MV-4-11 (cell line): ENCODE measurements at regions not wholly inside any gene's neighbourhood (a gene's known extent, or its start where the extent isn't known, plus 50 kb on each side); places are given as distances from the start of the nearest gene placed in this dataset.

Experiments
- DNase-seq: peaks from one replicate; lab custom pipeline; 2025; lab: John Stamatoyannopoulos, UW

DNA sequence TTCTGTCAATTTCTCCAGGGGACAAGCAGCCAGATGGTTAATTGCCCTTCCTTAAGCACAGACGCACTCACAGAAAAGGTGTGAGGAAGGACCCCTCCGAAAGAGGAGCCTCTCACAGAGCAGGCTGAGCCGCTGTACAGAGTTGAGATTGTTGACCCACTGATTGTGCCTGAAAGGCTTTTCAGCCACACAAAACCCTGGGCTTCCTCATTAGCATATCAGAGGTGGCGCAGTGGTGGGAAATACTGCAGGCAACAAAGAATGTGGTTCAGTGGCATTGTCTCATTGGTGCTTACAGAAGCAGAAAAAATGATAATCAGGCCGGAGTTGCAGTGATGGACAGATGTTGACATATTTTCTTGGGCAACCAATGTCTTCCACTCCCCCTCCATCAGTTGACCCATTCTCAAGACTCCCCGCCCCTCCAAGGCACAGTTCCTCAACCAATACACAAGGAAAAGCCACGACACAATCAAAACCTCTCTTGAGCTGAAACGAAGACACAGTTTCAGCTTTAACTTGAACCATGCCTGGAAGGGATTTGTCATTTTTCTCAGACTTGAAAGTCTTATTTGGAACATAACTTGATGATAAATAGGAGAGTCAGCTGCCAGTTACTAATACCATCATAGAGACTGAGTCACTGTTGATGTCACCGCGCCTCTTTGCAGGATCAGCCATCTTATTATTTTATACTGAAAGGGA lies 53.1 kb downstream of the ATXN3L start:
- DNase-seq, result no peak

DNA sequence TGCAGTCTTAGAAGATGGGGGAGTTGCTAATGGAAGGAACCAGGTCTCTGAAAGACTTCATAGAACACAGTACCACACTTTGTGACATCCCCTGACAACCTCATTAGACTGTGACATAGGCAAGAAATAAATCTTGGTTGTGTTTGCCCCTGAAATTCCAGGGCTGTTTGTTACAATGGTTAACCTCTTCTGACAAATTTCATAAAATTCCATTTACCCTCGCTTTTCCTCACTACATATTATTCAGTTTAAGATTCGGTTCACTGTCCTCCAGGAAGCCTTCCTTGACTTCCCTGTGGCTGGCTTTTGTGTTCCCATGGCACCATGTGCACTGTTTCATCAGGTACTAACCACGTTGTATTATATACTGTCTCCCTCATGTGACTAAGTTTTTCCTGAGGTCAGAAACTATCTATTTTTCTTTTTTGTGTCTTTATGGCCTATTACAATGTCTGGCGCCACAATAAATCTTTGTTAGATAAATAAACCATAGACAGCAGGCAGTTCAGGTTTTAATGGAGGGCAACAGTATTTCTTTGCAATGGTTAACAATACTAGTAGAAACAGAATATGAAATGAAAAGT lies 54.2 kb downstream of the ATXN3L start:
- no peak for DNase-seq

DNA sequence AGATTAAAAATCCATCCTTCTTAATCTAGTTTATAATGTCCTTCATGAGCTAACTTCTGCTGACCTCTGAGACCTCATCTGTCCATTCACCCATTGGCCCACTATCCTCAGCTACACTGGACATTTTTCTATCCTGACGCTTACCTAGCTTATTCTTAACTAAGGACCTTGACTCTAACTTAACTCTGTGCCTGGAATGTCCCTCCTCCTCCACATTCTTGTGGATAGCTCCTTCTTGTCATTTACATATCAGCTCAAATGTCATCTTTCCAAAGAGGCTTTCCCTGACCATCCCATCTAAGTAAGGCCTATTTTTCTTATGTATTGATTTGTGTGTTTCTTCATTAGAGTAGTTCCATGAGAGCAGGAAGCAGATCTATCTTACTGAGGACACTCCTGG lies 54.7 kb downstream of the ATXN3L start:
- no peak for DNase-seq

DNA sequence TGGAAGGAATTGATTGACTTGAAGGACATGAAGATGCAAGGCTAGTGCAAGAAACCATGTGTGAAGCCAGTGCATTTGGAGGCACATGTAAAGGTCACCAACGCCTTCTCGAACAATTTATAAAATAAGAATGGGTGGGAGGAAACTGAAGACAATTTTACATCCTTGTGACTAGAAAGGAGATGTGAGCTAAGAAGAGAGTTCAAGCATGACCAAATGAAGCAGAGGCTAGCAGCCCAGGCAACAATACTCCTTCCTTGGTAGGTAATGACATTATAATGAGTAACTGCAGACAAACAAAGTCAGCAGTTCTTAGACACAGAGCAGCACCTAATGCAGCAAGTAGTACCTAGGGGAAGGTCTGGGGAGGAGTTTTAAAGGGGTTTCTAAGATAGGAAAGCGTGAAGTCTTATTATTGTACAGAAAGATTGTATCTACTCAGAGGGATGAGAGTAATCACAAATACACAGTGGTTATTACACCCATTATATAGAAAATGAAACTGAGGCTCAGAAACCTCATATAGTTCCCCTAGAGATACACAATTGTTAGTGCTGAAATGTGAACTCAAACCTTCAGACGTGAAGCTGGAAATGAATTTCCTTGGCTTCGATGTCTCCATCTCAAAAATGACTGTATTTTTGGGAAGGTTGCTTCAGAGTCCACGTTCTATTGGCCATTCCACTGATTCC lies 56.1 kb downstream of the ATXN3L start:
- no peak for DNase-seq

DNA sequence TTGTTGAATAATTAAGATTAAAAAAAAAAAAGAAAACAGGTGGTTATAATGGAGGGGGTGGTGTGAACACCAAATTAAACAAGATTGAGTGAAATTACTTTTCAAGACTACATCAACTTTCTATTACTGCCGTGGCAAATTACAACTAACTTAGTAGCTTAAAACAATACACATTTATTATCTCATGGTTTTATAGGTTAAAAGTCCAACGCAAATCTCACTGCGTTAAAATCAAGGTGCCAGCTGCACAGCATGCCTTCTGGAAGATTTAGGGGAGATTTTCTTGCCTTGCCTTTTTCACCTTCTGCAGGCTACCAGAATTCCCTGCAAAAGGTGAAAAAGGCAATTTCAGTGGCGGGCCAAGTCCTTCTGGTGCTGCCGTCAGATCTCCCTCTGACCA lies 58.5 kb downstream of the ATXN3L start:
- no peak for DNase-seq

DNA sequence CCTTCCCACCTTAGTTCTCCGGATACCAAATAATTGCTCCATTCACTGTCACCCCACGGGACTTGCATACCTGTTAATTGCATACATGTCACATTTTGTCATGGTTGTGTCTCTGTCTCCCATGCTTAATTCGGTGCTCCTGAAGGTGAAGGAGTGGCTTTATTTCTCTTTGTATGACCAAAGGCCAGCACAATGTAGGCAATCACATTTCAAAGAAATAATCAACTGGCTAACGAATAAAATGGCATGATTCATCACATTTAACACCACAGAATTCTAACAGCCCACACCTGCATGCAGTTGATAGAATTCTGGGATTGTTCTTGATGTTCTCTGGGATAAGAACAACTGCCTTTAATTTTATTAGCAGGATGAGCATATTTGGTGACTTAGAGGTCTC lies 59.3 kb downstream of the ATXN3L start:
- DNase-seq, result no peak

DNA sequence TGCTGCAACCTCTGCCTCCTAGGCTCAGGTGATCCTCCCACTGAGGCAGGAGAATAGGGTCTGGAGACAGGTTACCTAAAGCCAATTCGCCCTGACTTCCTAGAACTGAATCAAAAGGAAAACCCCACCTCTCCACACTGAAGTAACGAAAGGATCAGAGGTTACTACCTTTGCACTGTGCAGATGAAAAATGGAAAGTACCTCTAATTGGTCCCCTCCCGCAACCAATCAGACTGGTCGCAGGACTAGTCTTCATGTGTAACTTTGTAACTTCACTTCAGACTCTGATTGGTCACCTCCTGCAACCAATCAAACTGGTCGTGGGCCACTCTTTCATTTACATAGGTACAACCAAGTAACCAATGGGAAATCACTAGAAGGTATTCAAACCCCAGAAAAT lies 61.1 kb downstream of the ATXN3L start:
- DNase-seq, result no peak

DNA sequence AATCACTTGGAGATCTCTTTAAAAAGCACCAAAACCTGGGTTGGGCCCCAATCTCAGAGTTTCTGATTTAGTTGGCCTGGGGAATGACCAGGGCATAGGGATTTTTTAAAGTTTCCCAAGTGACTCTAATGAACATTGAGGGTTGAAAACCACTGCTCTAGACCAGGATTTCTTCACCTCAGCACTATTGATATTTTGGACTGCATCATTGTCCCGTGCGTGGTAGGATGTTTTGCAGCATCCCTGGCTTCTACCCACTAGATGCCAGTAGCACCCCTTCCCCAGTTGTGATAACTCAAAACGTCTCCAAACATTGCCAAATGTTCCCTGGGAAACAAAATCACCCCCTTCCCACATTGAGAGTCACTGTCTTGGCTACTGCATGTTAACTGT lies 61.8 kb downstream of the ATXN3L start:
- DNase-seq, result no peak

DNA sequence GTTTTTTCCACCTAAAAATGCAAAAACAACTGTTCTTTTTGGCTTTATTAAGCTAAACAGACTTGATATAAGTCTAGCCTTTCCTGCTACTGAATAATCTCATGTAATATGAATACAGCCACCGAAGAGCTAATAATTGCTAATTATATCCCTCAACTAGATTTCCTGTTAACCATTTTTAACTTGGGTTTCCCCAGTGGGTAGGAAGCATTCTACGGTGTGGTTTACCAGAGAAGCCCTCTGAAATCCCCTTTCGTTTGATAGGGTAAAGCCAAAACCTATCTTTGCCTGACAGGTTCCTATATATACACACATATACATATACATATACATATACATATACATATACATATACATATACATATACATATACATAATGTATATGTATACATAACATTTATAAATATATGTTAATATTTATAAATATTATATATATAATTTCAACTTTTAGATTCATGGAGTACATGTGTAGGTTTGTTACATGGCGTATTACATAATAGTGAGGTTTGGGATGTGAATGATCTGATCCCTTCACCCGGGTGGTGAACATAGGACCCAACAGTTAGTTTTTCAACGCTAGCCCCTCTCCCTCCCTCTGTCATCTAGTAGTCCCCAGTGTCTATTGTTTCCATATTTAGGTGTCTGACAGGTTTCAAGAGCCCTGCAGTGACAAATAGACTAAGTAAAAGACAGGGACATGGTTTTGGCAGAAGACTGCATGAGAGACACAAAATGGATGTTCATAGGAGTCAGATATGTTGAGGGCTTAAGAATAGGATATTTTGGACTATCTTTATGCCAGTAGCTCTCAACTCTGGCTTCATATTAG lies 62.4 kb downstream of the ATXN3L start:
- no peak for DNase-seq

DNA sequence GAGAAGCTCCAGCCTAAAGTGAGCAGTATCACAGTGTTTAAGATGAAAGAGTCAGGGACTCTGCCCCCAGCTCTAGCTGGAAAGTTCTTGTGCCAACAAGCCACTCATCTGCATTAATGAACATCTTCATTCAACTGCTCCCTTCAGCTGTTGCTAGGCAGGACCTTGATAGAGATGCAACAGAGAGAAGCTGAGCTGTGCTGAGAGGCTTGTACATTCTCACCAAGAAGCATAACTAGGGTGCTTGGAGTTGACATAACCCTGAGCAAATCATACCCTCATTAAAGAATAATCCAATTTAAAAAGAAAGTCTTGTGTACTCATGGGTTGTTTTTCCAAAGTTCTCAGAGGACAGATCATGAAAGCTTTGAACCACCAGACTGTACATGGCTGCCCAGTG lies 63.2 kb downstream of the ATXN3L start:
- no peak for DNase-seq

DNA sequence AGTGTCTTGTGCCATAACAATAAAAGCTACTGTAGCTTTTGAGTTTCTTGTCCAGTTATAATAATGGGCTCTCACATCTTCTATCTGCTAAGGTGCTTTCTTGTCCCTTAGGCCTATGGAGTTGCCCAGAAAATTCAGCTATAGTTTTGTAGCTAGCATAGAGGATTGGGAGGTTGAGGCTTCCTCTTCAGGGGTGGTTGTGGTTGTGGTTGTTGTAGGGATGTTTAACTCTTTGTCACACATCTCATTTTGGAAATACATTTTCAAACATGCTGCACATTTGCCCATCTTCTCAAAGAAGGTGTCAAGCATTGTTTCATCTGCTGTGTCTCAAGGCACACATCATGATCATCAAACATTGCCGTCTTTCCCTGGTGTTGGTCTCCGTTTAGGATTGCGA lies 65.0 kb downstream of the ATXN3L start:
- DNase-seq, result peak; percentile 0

DNA sequence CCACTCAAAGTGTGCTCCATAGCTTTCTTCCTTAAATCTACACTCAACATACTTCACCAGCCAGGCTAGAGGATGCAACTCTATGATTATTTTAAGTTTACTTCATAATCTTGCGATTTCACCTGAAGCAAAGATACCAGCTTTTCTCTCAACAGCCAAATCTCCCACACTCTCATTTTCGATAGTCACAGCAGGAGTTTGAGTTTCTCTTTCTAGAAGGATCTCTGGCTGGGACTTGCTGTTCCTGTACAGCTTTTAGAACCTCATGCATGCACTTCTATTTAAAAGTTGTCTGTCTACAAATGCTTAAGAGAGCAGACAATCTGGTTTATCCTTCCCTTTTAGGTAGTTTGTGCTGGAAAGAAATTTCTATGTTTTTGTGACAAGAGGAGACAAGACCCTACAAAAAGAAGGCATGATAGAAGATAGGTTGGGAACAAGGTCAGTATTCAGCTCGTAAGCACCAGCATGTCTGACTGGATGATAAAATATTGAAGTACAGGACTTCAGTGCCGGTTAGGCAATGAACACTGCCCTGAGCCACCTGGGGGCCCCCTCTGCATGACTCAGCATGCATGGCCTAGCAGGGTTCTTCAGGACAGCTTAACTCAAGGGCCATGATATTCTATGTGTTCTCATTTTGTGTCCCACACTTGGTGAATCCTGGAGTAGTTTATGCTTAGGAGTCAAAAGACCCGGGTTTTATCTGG lies 65.6 kb downstream of the ATXN3L start:
- peak; percentile 49 for DNase-seq

DNA sequence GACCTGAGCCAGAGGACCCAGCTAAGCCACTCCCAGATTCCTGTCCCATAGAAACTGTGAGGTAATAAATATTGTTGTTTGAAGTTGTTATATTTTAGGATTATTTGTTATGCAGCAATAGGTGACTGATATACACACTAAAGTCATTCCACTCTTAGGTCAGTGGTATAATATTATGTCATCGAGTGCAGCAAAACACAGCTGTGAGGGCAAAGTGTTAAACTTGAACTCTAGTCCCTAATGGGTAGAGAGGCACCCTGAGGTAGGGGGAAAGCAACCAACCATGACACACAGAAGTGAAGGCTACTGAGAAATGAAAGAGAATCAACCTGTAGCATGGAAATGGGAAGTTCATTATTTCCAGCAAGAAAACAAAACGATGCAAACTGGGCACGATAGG lies 66.6 kb downstream of the ATXN3L start:
- DNase-seq, result no peak

DNA sequence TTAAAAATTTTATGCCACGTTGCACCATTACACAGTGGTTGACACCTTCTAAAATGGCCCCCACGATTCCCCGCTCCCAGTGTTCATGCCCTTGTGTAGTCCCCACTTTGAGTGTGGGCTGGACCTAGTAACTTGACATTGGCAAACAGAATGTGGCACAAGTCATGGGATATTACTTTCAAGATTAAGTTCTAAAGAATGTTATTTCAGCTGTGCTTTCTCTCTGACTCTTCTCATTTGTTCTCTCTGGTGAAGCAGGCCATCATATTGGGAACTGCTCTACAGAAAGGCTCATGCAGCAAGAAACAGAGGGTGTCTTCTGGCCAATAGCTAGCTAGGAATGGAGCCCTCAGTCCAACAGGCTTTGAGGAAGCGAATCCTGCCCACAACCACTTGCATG lies 67.1 kb downstream of the ATXN3L start:
- peak; percentile 1 for DNase-seq

DNA sequence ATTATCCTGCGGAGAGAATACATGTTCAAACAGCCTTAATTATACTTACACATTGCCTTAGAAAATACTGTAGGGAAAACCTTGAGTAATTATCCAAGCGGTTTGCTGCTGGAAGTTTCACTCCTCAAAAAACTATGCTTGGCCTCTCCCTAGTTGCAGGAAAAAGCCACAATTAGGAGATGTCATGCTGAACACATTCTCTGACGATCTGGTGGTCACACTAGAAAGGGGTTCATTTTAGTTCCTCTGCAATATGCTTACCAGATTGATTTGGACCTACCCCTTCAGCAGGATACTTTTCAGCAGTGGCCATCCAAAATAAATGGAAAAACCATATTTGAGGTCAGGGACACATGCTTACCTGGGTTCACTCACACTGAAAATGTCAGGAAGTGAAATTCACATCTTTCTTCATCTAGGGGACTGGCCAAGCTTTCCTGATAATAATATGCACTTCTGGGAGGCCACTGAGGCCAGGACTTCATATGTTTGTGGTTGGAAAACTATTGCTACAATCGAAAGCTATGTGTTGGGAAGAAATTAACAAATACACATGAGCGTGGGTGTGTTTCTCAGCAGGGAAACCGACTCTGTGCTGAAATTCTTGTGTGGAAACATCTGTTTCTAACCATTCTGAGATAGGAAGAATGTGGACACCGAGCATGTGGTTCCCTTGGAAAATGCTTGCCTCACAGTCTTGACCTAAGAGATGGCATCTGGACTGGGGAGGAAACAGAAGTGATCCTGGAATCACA lies 68.8 kb downstream of the ATXN3L start:
- peak; percentile 93 for DNase-seq

DNA sequence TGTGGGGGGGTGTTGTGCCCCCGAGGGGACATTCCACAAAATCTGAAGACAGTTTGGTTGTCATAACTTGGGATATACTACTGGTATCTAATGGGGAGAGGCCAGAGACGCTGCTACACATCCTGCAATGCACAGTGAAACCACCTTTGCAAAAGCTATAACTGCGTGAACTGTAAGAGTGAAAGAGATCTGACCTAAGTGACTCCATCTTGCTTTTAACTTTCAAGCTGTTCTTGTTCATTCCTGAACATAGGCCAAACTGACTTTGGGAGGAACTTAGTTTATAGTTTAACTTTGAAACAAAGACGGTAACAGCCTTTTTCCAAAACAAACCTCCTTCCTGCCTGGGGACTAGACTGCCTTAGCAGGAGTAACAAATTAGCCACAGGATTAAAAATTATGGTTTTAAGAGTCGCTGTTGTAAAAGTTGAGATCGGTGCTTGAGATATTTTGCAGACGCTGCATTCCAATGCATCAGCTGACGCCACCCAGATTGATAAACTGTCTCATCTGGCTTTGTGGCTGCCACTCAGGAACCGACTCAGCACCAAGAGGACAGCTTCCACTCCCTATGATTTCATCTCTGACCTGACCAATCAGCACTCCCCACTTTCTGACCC lies 70.9 kb downstream of the ATXN3L start:
- no peak for DNase-seq

DNA sequence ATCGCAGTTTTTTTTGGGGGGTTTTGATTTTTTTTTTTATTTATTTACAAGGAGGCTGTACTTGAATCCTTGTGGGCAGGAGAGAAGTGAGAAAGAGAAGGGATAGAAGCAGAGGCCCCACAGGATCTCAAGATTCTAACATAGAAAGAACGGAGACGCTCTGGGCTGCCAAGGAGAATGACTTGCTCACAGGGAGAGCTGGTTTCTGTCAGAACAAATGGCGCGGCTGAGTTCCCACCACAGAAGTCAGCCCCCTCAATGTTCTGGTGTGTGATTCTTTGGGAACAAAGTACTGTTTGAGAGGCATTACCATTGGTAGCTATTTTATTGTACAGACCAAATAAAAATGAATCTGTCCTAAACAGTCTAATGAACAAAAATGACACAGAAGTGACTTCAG lies 80.6 kb downstream of the ATXN3L start:
- no peak for DNase-seq

DNA sequence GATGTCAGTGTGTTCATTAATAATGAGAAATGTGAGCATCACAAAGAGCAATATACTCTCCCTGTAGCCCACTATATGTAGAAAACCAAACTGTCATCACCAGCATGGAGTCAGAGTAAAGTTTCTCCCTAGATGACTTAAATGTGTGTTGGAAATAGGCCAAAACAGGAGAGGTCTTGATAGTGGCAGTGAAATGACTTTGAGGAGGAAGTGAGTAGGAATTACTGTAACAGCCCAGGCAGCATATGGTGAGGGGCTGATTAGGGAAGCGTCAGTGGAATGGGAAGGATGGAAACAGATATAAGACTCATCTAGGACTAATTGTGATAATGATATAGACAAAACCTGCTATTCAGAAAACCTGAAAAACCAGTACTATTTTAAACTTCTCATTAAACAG lies 83.9 kb downstream of the ATXN3L start:
- DNase-seq, result peak; percentile 16

DNA sequence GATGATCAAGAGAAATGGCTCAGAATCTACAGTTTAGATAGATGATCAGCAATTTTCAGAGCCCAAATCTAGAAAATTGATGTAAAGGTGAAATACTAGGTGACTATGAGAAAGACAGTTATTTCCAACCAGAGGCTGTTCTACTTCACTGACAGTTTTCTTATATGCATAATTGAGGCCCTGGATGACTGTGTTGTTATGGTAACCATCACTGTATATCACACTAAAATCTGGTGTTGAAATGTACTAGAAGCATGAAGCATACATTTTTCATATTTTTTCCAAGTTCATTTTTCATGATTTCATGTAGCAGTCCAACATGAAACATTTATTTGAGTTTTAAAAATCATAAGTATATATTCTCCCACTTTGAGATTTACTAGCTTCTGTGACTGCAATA lies 87.4 kb downstream of the ATXN3L start:
- no peak for DNase-seq

DNA sequence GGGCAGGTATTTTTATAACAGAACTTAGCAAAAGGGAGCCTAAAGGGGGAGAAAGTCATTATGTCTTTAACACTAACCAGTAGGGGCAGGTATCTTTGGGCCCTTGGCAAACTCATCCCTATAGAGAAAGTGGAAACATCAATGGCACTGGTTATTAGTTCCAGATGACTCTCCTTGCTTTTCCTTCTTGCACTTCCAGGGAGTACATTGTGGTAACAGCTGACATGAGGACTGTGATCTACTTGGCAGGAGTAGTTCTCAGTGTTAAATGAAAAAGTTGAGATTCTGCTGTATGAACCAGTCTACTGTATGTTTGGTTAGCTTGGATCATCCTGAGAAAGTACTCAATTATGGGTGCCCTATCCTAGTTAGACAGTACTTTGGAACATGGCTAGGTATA lies 93.6 kb downstream of the ATXN3L start:
- no peak for DNase-seq
